HG03135 (cell line): ENCODE measurements at regions not wholly inside any gene's neighbourhood (a gene's known extent, or its start where the extent isn't known, plus 50 kb on each side); places are given as distances from the start of the nearest gene placed in this dataset.

Source experiments
- ATAC-seq: cut with Tn5 transposase; IDR thresholded peaks from one replicate; pipeline ENCODE4 v1.9.1; 2021; ENCODE audit warnings: mild to moderate bottlenecking, moderate library complexity; ENCODE audit not compliant: unreplicated experiment

GRCh38 chr7:84821671-84822534, 365.0 kb downstream of the SEMA3D start:
- no peak for ATAC-seq

- no peak for ATAC-seq
Measured at GRCh38 chr7:84820481-84820880, 366.4 kb downstream of the SEMA3D start.

- ATAC-seq: no peak
Measured at GRCh38 chr7:84817016-84817415, 369.8 kb downstream of the SEMA3D start.

- no peak for ATAC-seq
Measured at GRCh38 chr7:84813376-84813775, 373.5 kb downstream of the SEMA3D start.

GRCh38 chr7:84812021-84812420, 374.8 kb downstream of the SEMA3D start:
- ATAC-seq: no peak

- ATAC-seq: no peak
Measured at GRCh38 chr7:84811362-84811761, 375.5 kb downstream of the SEMA3D start.

GRCh38 chr7:84809877-84810276, 377.0 kb downstream of the SEMA3D start:
- ATAC-seq: no peak

- ATAC-seq: no peak
Measured at GRCh38 chr7:84803979-84804378, 382.9 kb downstream of the SEMA3D start.

GRCh38 chr7:84801396-84801795, 385.5 kb downstream of the SEMA3D start:
- no peak for ATAC-seq

- ATAC-seq: no peak
Measured at GRCh38 chr7:84800846-84801245, 386.0 kb downstream of the SEMA3D start.

GRCh38 chr7:84799106-84799505, 387.8 kb downstream of the SEMA3D start:
- ATAC-seq: no peak

- no peak for ATAC-seq
Measured at GRCh38 chr7:84792231-84792893, 394.5 kb downstream of the SEMA3D start.

- ATAC-seq: no peak
Measured at GRCh38 chr7:84790882-84791281, 396.0 kb downstream of the SEMA3D start.

- no peak for ATAC-seq
Measured at GRCh38 chr7:84786073-84786472, 400.8 kb downstream of the SEMA3D start.

- no peak for ATAC-seq
Measured at GRCh38 chr7:84784450-84784849, 402.4 kb downstream of the SEMA3D start.

- no peak for ATAC-seq
Measured at GRCh38 chr7:84783141-84783778, 403.6 kb downstream of the SEMA3D start.

GRCh38 chr7:84781838-84782237, 405.0 kb downstream of the SEMA3D start:
- no peak for ATAC-seq

- ATAC-seq: no peak
Measured at GRCh38 chr7:84780158-84781124, 406.4 kb downstream of the SEMA3D start.

GRCh38 chr7:84757761-84758160, 429.1 kb downstream of the SEMA3D start:
- ATAC-seq: no peak

- no peak for ATAC-seq
Measured at GRCh38 chr7:84746353-84746752, 440.5 kb downstream of the SEMA3D start.

GRCh38 chr7:84744385-84744784, 442.5 kb downstream of the SEMA3D start:
- no peak for ATAC-seq
